CD14-positive monocyte (primary cell): ENCODE measurements at regions not wholly inside any gene's neighbourhood (a gene's known extent, or its start where the extent isn't known, plus 50 kb on each side); places are given as distances from the start of the nearest gene placed in this dataset.

Source experiments
- DNase-seq, 3 donors: peaks; one replicate each; pipeline ENCODE4 v3.0.0-alpha.2; 2011 to 2022
- H2AFZ ChIP-seq: 2 replicates; pipeline ENCODE4 v1.6.0; 2012; ENCODE audit warnings: mild to moderate bottlenecking, low read depth, low read length, inconsistent platforms; ENCODE audit not compliant: insufficient read depth, poor library complexity, severe bottlenecking
- H3K27ac ChIP-seq, 2 donors: 1 replicate in 1 of 2; 2 replicates in 1 of 2; pipeline ENCODE4 v1.5.1; 2012 to 2013; ENCODE audit warnings: low read length in 2 of 2, control low read depth in 1 of 2, inconsistent platforms in 1 of 2, low read depth in 1 of 2, mild to moderate bottlenecking in 1 of 2
- H3K27me3 ChIP-seq, 2 donors: one replicate each; pipeline versions ENCODE4 v1.6.0 to v1.6.1; 2011 to 2013; ENCODE audit warnings: low read length in 2 of 2; ENCODE audit not compliant: control insufficient read depth in 2 of 2, insufficient read depth in 2 of 2
- H3K36me3 ChIP-seq, 2 donors: replicated peaks in 1 of 2; 1 replicate in 1 of 2; 2 replicates in 1 of 2; pipeline versions ENCODE4 v1.5.1 to v1.6.1; 2012 to 2013; ENCODE audit warnings: low read length in 2 of 2, control low read depth in 1 of 2, inconsistent platforms in 1 of 2, mild to moderate bottlenecking in 1 of 2; ENCODE audit not compliant: insufficient read depth in 2 of 2, control insufficient read depth in 1 of 2
- H3K4me1 ChIP-seq, 2 donors: 1 replicate in 1 of 2; 2 replicates in 1 of 2; pipeline versions ENCODE4 v1.5.1 to v1.6.1; 2012 to 2013; ENCODE audit warnings: low read length in 2 of 2, control low read depth in 1 of 2, inconsistent platforms in 1 of 2, mild to moderate bottlenecking in 1 of 2, moderate library complexity in 1 of 2; ENCODE audit not compliant: insufficient read depth in 2 of 2, control insufficient read depth in 1 of 2
- H3K4me2 ChIP-seq: replicated peaks from 2 replicates; pipeline ENCODE3; 2012; ENCODE audit warnings: low read length, moderate library complexity, mild to moderate bottlenecking; ENCODE audit not compliant: poor library complexity, severe bottlenecking; ENCODE audit errors: extremely low read depth
- H3K4me3 ChIP-seq, 3 experiments: fragments of 200-600 bp in 1 of 3; sonication (generic) in 1 of 3; replicated peaks in 1 of 3; 1 replicate in 2 of 3; 2 replicates in 1 of 3; pipeline ENCODE4 v1.5.1; 2011 to 2013; ENCODE audit warnings: low read length in 3 of 3, mild to moderate bottlenecking in 3 of 3, control low read depth in 2 of 3, low read depth in 2 of 3, inconsistent platforms in 1 of 3, moderate library complexity in 1 of 3
- H3K79me2 ChIP-seq: 2 replicates; pipeline ENCODE4 v1.6.0; 2012; ENCODE audit warnings: mild to moderate bottlenecking, control low read depth, inconsistent platforms, low read length, moderate library complexity; ENCODE audit not compliant: insufficient read depth
- H3K9ac ChIP-seq: 2 replicates; pipeline ENCODE4 v1.6.0; 2017; ENCODE audit warnings: low read length, mild to moderate bottlenecking; ENCODE audit not compliant: insufficient read depth, poor library complexity, severe bottlenecking
- H3K9me3 ChIP-seq, 2 donors: replicated peaks in 1 of 2; 1 replicate in 1 of 2; 2 replicates in 1 of 2; pipeline versions ENCODE4 v1.5.1 to v1.6.1; 2012 to 2013; ENCODE audit warnings: low read length in 2 of 2, control low read depth in 1 of 2; ENCODE audit not compliant: control insufficient read depth in 1 of 2, insufficient read depth in 1 of 2
- H4K20me1 ChIP-seq: 2 replicates; pipeline ENCODE4 v1.6.0; 2012; ENCODE audit warnings: mild to moderate bottlenecking, low read length, control low read depth, moderate library complexity; ENCODE audit not compliant: insufficient read depth
- H3K27ac Mint-ChIP-seq, 7 donors: one replicate each; pipeline ENCODE4 v1.8.0; 2020; ENCODE audit warnings: mild to moderate bottlenecking in 7 of 7, mixed read lengths in 7 of 7, moderate library complexity in 6 of 7, inconsistent platforms in 2 of 7
- H3K27me3 Mint-ChIP-seq, 3 donors: one replicate each; pipeline ENCODE4 v1.8.0; 2021 to 2022; ENCODE audit warnings: low read depth in 3 of 3, mild to moderate bottlenecking in 3 of 3, mixed read lengths in 3 of 3, moderate library complexity in 3 of 3, inconsistent platforms in 1 of 3
- H3K36me3 Mint-ChIP-seq, 2 donors: one replicate each; pipeline ENCODE4 v1.8.0; 2020; ENCODE audit warnings: mixed read lengths in 2 of 2, inconsistent platforms in 1 of 2, mild to moderate bottlenecking in 1 of 2
- H3K4me1 Mint-ChIP-seq: one replicate; pipeline ENCODE4 v1.8.0; 2020; ENCODE audit warnings: mild to moderate bottlenecking, mixed read lengths
- H3K4me3 Mint-ChIP-seq, 2 donors: one replicate each; pipeline ENCODE4 v1.8.0; 2020; ENCODE audit warnings: mild to moderate bottlenecking in 2 of 2, mixed read lengths in 2 of 2, moderate library complexity in 1 of 2
- H3K9me3 Mint-ChIP-seq, 7 donors: one replicate each; pipeline ENCODE4 v1.8.0; 2020 to 2022; ENCODE audit warnings: mixed read lengths in 7 of 7, mild to moderate bottlenecking in 6 of 7, moderate library complexity in 6 of 7, inconsistent platforms in 2 of 7
- WGBS: methylation state at CpG from one replicate; pipeline ENCODE4 v1.1.5; 2013; ENCODE audit warnings: missing lambda C conversion rate; ENCODE audit not compliant: insufficient coverage; 5-methylcytosine and 5-hydroxymethylcytosine counted together
- intact Hi-C, 2 donors: fragments of 100-400 bp; cut with micrococcal nuclease; formaldehyde crosslinking; loops; one replicate each; pipeline versions ENCODE4 v1.15.0 to v1.15.1; 2023
- TF ChIP-seq, protein P1 (sequence below): fragments of 200-600 bp; IDR thresholded peaks from one replicate; pipeline ENCODE4 v1.8.0; 2022; ENCODE audit warnings: antibody characterized with exemption, mild to moderate bottlenecking

- Histone ChIP-seq H3K4me2 (no peak overlapping the region), H3K27me3 (no peaks in the 10 kb centered on the region), H3K9ac (no peak overlapping the region), H3K9me3 (peaks cover 0 to 11% of the 10 kb centered on the region in 2 donors), H3K4me3 (no peak overlapping the region), H4K20me1 (no peaks in the 10 kb centered on the region), H3K4me1 (no peaks in the 10 kb centered on the region), H2AFZ (no peak overlapping the region), H3K36me3 (no peaks in the 10 kb centered on the region), H3K27ac (no peak overlapping the region), H3K79me2 (no peaks in the 10 kb centered on the region)
- no peak overlapping the region for H3K4me3 Mint-ChIP-seq
- 71% methylated on average over 1 of the region's 1 CpG for WGBS
- H3K27ac Mint-ChIP-seq = no peak overlapping the region
- intact Hi-C loops = no loop called here
- H3K4me1 Mint-ChIP-seq = no peaks in the 10 kb centered on the region
- peaks cover 2 to 15% (median 7%) of the 10 kb centered on the region in 7 donors for H3K9me3 Mint-ChIP-seq
- DNase-seq = no peak
- no peaks in the 10 kb centered on the region for H3K36me3 Mint-ChIP-seq
- TF ChIP-seq, protein P1, sequence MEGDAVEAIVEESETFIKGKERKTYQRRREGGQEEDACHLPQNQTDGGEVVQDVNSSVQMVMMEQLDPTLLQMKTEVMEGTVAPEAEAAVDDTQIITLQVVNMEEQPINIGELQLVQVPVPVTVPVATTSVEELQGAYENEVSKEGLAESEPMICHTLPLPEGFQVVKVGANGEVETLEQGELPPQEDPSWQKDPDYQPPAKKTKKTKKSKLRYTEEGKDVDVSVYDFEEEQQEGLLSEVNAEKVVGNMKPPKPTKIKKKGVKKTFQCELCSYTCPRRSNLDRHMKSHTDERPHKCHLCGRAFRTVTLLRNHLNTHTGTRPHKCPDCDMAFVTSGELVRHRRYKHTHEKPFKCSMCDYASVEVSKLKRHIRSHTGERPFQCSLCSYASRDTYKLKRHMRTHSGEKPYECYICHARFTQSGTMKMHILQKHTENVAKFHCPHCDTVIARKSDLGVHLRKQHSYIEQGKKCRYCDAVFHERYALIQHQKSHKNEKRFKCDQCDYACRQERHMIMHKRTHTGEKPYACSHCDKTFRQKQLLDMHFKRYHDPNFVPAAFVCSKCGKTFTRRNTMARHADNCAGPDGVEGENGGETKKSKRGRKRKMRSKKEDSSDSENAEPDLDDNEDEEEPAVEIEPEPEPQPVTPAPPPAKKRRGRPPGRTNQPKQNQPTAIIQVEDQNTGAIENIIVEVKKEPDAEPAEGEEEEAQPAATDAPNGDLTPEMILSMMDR = no peak
- peaks cover 0 to 2% (median 0%) of the 10 kb centered on the region in 3 donors for H3K27me3 Mint-ChIP-seq
Measured at GRCh38 chr4:147354237-147354636, 126.7 kb upstream of the EDNRA start.

DNA sequence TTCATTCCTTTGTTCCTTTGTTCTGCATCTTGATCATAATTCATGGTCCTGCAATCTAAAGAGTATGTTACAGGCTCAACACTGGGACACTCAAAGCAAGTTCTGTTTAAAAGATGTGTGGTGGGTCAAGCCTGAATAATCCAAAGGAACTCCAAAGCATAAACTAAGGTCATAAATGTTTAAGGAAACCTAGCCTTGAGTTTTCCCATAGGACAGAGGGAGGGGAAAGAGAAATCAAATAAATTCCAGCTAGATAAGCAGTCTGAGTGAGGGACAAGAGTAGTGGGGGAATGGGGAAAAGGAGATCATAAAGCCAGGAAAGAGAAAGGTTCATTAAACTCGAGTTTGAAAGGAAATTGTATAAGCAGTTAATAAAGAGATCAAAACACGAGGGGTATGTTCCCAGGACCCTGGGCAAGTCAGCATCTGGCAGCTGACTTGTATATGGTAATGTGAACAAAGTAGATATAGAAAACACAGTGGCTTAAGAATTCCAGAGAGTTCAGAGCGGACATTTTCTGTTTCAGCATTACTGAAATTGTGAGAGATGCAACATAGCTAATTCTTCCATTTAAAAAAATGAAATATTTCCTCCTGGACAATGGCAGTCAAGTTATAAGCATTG, 125.8 kb upstream of the EDNRA start:
- peaks cover 0 to 2% (median 0%) of the 10 kb centered on the region in 3 donors for H3K27me3 Mint-ChIP-seq
- no peaks in the 10 kb centered on the region for H3K4me1 Mint-ChIP-seq
- peaks cover 4 to 9% (median 7%) of the 10 kb centered on the region in 7 donors for H3K9me3 Mint-ChIP-seq
- Histone ChIP-seq H3K4me1 (no peaks in the 10 kb centered on the region), H3K27ac (no peak overlapping the region), H3K9me3 (peaks cover 0 to 7% of the 10 kb centered on the region in 2 donors), H3K9ac (no peak overlapping the region), H3K79me2 (no peaks in the 10 kb centered on the region), H3K4me2 (no peak overlapping the region), H3K27me3 (no peaks in the 10 kb centered on the region), H4K20me1 (no peaks in the 10 kb centered on the region), H2AFZ (no peak overlapping the region), H3K4me3 (no peak overlapping the region), H3K36me3 (no peaks in the 10 kb centered on the region)
- 25% methylated on average over 1 of the region's 3 CpGs for WGBS
- no peaks in the 10 kb centered on the region for H3K36me3 Mint-ChIP-seq
- no peak for DNase-seq
- H3K27ac Mint-ChIP-seq = no peak overlapping the region
- intact Hi-C loops = no loop called here
- TF ChIP-seq, protein P1 = no peak
- H3K4me3 Mint-ChIP-seq = no peak overlapping the region
